H1 (cell line): ENCODE measurements at regions not wholly inside any gene's neighbourhood (a gene's known extent, or its start where the extent isn't known, plus 50 kb on each side); places are given as distances from the start of the nearest gene placed in this dataset.

Source experiments
- CEBPB ChIP-seq: IDR thresholded peaks from 2 replicates; pipeline ENCODE4 v1.6.1; 2012; ENCODE audit warnings: low read depth, low read length
- MAFK ChIP-seq: IDR thresholded peaks from 2 replicates; pipeline ENCODE4 v1.6.1; 2012; ENCODE audit warnings: low read depth, mild to moderate bottlenecking, improper control_type of control experiment, low read length
- NRF1 ChIP-seq: IDR thresholded peaks from 2 replicates; pipeline ENCODE4 v1.6.1; 2011; ENCODE audit warnings: mild to moderate bottlenecking, low read depth, low read length, improper control_type of control experiment
- PHF8 ChIP-seq: fragments of 200-600 bp; sonication (generic); conservative IDR thresholded peaks from 2 replicates; pipeline ENCODE4 v1.7.1; 2012; ENCODE audit warnings: low read depth, mild to moderate bottlenecking, inconsistent platforms, low read length, moderate library complexity
- TBP ChIP-seq: IDR thresholded peaks from 2 replicates; pipeline ENCODE4 v1.6.1; 2011; ENCODE audit warnings: low read depth, low read length, improper control_type of control experiment
- TCF12 ChIP-seq: IDR thresholded peaks from 2 replicates; pipeline ENCODE4 v1.6.1; 2011; ENCODE audit warnings: low read depth, mild to moderate bottlenecking, low read length

GRCh38 chr14:98937021-98937420 lies 335.0 kb downstream of the BCL11B start (continued):
- TF ChIP-seq TBP (no peak), NRF1 (no peak), CEBPB (no peak), PHF8 (no peak), MAFK (no peak), TCF12 (no peak)
